IPS-15b (cell line): ENCODE measurements at regions not wholly inside any gene's neighbourhood (a gene's known extent, or its start where the extent isn't known, plus 50 kb on each side); places are given as distances from the start of the nearest gene placed in this dataset.

Source experiments
- H3K27me3 ChIP-seq: one replicate; pipeline ENCODE4 v1.6.1; 2013; ENCODE audit warnings: low read length; ENCODE audit not compliant: control insufficient read depth, insufficient read depth
- H3K36me3 ChIP-seq: one replicate; pipeline ENCODE4 v1.6.1; 2013; ENCODE audit warnings: low read length; ENCODE audit not compliant: control insufficient read depth, insufficient read depth
- H3K4me1 ChIP-seq: one replicate; pipeline ENCODE4 v1.6.1; 2013; ENCODE audit warnings: mild to moderate bottlenecking, low read length; ENCODE audit not compliant: control insufficient read depth, insufficient read depth
- H3K4me3 ChIP-seq: one replicate; pipeline ENCODE4 v1.5.1; 2013; ENCODE audit warnings: low read depth, low read length
- H3K9ac ChIP-seq: one replicate; pipeline ENCODE4 v1.6.1; 2013; ENCODE audit warnings: low read depth, mild to moderate bottlenecking, low read length
- H3K9me3 ChIP-seq: one replicate; pipeline ENCODE4 v1.6.1; 2013; ENCODE audit warnings: mild to moderate bottlenecking, low read length; ENCODE audit not compliant: control insufficient read depth, insufficient read depth

- peaks cover 4% of the 10 kb centered on the region for H3K4me1 ChIP-seq
- no peak overlapping the region for H3K9ac ChIP-seq
- H3K4me3 ChIP-seq = no peak overlapping the region
Observed at GRCh38 chr5:125719681-125720347, 703.4 kb upstream of the GRAMD2B start.

DNA sequence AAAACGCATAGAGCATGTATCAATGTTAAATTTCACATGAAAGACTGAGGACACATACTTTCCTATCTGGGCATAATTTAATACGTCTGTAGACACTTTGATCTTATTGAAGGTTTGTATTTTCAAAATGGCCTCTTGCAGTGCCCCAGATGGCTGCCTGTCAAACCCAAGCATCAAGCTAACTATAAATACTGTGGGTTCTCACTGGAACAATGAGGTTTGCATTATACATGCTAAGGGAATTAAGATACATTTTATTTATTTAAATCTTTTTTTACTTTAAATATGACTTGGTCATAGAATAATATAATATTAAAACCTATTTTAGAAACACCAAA lies 702.9 kb upstream of the GRAMD2B start:
- H3K4me3 ChIP-seq = no peak overlapping the region
- H3K9me3 ChIP-seq = no peaks in the 10 kb centered on the region
- H3K4me1 ChIP-seq = peaks cover 4% of the 10 kb centered on the region
- no peaks in the 10 kb centered on the region for H3K27me3 ChIP-seq
- no peak overlapping the region for H3K9ac ChIP-seq
- no peaks in the 10 kb centered on the region for H3K36me3 ChIP-seq

More at GRCh38 chr5:125719681-125720347, 703.4 kb upstream of the GRAMD2B start:
- Histone ChIP-seq H3K9me3 (no peaks in the 10 kb centered on the region), H3K36me3 (no peaks in the 10 kb centered on the region), H3K27me3 (no peaks in the 10 kb centered on the region)

GRCh38 chr5:125720721-125721120 lies 702.5 kb upstream of the GRAMD2B start:
- peaks cover 4% of the 10 kb centered on the region for H3K4me1 ChIP-seq
- H3K27me3 ChIP-seq = no peaks in the 10 kb centered on the region
- no peaks in the 10 kb centered on the region for H3K9me3 ChIP-seq
- H3K4me3 ChIP-seq = no peak overlapping the region
- no peak overlapping the region for H3K9ac ChIP-seq
- no peaks in the 10 kb centered on the region for H3K36me3 ChIP-seq

DNA sequence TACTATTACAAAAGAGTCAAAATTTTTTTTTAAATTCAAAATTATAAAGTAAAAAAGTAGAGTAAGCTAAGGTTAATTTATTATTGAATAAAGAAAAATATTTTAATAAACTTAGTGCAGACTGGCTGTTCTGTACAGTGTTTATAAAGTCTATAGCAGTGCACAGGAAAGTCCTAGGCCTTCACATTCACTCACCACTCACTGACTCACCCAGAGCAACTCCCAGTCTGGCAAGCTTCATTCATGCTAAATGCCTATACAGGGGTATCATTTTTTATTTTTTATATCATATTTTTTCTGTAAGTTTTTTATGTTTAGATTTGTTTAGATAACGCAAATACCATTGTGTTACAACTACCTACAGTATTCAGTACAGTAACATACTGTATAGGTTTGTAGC lies 700.7 kb upstream of the GRAMD2B start:
- Histone ChIP-seq H3K4me3 (no peak overlapping the region), H3K9ac (no peak overlapping the region)

DNA sequence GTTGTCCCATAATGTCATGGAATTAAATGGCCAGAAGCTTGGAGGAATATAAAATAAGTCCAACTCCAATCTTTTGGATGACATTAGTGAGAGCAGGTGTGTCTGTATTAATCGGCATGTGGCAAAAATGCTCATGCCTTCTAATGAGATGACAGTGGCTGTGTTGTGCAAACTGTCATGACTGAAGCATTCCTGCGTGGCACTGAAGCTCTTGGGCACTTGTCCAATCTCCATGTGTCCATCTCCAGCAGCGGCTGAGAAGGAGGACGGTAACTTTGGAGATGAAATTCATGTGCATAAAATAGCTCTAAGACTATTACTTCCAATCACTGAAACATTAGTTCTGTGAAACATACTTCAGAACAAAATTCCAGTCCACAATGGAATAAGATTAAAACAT lies 697.5 kb upstream of the GRAMD2B start:
- no peak overlapping the region for H3K9ac ChIP-seq
- no peaks in the 10 kb centered on the region for H3K36me3 ChIP-seq
- H3K27me3 ChIP-seq = no peaks in the 10 kb centered on the region
- no peaks in the 10 kb centered on the region for H3K4me1 ChIP-seq
- H3K9me3 ChIP-seq = no peaks in the 10 kb centered on the region
- no peak overlapping the region for H3K4me3 ChIP-seq

More for the DNA sequence above, 700.7 kb upstream of the GRAMD2B start:
- Histone ChIP-seq H3K4me1 (peaks cover 4% of the 10 kb centered on the region), H3K36me3 (no peaks in the 10 kb centered on the region), H3K9me3 (no peaks in the 10 kb centered on the region), H3K27me3 (no peaks in the 10 kb centered on the region)

DNA sequence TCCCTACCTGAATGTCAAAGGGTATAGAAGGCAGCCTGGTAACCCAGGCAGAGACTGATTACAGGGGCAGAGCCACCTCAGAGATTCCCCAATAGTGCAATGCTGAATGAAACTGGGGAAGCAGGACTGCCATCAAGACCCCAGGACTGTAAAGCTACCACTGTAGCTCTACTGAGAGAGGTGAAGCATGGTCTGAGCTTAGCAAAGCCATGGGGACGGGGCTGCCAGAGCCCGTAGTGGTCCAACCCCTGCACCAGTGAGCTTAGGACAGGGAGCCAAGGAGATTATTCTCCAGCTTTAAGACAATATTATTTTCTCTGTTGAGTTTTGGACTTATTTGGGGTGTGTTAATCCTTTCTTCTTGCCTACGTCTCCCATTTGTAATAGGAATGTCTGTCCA lies 679.3 kb upstream of the GRAMD2B start:
- H3K9ac ChIP-seq = no peak overlapping the region
- no peak overlapping the region for H3K4me3 ChIP-seq
- no peaks in the 10 kb centered on the region for H3K27me3 ChIP-seq
- no peaks in the 10 kb centered on the region for H3K36me3 ChIP-seq
- no peaks in the 10 kb centered on the region for H3K4me1 ChIP-seq
- H3K9me3 ChIP-seq = no peaks in the 10 kb centered on the region

DNA sequence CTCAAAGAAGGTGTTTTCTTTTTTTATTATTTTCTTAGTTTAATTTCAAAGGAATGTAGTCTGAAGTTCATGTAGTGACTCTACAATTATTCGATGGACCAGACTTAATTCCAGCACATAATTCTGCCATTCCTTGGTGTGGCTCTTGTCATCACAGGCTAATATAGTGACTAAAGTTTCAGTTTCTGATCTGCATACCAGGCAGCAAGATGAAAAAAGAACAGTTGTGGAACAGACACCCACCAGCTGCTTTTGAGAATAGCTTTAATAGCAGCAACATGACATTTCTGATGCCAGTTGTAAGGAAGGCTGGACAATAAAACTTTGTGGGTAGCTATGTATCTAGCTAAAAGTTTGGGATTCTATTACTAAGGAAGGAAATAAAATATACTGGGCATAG lies 676.3 kb upstream of the GRAMD2B start:
- H3K9ac ChIP-seq = no peak overlapping the region
- no peaks in the 10 kb centered on the region for H3K4me1 ChIP-seq
- no peak overlapping the region for H3K4me3 ChIP-seq
- no peaks in the 10 kb centered on the region for H3K27me3 ChIP-seq
- no peaks in the 10 kb centered on the region for H3K9me3 ChIP-seq
- H3K36me3 ChIP-seq = no peaks in the 10 kb centered on the region

DNA sequence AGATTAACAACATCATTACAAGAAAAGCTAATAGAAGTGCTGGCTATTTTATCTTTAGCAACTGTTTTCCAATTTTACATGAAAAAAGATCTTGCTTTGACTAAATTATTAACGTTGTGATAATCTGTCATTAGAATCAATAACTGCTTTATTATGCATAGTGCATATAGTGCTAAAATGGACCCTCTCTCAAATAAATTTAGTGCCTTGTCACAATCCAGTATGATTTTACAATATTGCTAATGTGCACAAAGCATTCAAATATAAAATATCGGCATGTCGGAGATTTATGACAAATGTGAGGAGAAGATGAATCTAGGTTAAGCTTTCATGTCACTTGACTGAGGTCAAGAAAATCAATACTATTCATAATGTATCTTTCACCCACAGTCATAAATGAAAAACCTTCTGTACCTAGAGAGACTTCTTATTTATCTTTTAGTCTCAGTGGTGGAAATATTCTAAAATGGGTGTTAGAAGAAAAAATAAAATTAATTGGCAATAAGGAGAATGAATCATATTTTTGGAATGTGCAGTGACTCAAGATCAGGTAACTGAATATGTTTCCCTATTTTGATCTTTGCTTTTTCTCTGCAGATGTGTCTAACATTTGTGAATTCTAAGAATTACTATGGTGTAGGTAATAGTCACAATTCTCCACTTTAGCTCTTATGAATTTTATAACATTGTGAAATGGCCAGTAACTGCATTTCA lies 672.9 kb upstream of the GRAMD2B start:
- Histone ChIP-seq H3K4me3 (no peak overlapping the region), H3K36me3 (no peaks in the 10 kb centered on the region), H3K9me3 (no peaks in the 10 kb centered on the region), H3K9ac (no peak overlapping the region), H3K27me3 (no peaks in the 10 kb centered on the region), H3K4me1 (no peaks in the 10 kb centered on the region)

DNA sequence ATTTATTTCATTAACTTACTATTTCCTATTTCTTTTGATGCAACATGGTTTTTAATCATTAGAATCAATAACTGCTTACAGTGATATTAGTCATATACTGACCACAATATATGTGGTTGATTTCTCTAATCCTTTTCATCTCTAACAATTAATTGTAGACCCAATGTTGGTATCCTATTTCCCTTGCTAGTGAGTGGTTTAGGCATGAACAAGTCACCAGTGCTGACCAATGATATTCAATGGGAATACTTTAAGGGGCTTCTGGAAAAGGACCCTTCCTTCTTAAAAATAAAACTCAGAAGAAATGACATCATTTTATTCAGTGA lies 672.4 kb upstream of the GRAMD2B start:
- Histone ChIP-seq H3K27me3 (no peaks in the 10 kb centered on the region), H3K4me1 (no peaks in the 10 kb centered on the region), H3K4me3 (no peak overlapping the region), H3K36me3 (no peaks in the 10 kb centered on the region), H3K9ac (no peak overlapping the region), H3K9me3 (no peaks in the 10 kb centered on the region)

- Histone ChIP-seq H3K9ac (no peak overlapping the region), H3K4me3 (no peak overlapping the region), H3K27me3 (no peaks in the 10 kb centered on the region), H3K4me1 (no peaks in the 10 kb centered on the region), H3K9me3 (no peaks in the 10 kb centered on the region), H3K36me3 (no peaks in the 10 kb centered on the region)
Observed at GRCh38 chr5:125756456-125756855, 666.8 kb upstream of the GRAMD2B start.

DNA sequence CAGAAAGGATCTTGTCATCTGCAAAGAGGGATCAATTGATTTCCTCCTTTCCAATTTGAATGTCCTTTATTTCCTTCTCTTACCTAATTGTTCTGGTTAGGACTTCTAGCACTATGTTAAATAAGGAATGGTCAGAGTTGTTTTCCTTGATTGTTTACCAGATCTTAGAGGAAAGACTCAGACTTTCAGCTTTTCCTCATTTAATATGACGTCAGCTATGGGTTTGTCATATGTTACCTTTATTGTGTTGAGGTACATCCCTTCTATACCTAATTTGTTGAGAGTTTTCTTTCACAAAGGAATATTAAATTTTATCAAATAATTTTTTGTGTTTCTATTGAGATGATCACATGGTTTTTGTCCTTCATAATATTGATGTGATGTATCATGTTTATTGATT lies 656.5 kb upstream of the GRAMD2B start:
- H3K4me1 ChIP-seq = no peaks in the 10 kb centered on the region
- no peak overlapping the region for H3K9ac ChIP-seq
- no peaks in the 10 kb centered on the region for H3K36me3 ChIP-seq
- H3K27me3 ChIP-seq = no peaks in the 10 kb centered on the region
- no peaks in the 10 kb centered on the region for H3K9me3 ChIP-seq
- H3K4me3 ChIP-seq = no peak overlapping the region

- Histone ChIP-seq H3K36me3 (no peaks in the 10 kb centered on the region), H3K9ac (no peak overlapping the region), H3K4me3 (no peak overlapping the region), H3K27me3 (no peaks in the 10 kb centered on the region), H3K9me3 (no peaks in the 10 kb centered on the region), H3K4me1 (no peaks in the 10 kb centered on the region)
Observed at GRCh38 chr5:125775896-125776295, 647.3 kb upstream of the GRAMD2B start.
